Posterior cingulate gyrus (tissue), 11 donors: ENCODE measurements at regions not wholly inside any gene's neighbourhood (a gene's known extent, or its start where the extent isn't known, plus 50 kb on each side); places are given as distances from the start of the nearest gene placed in this dataset.

ENCODE experiments used
- DNase-seq, 10 donors: peaks; one replicate each; pipeline versions ENCODE4 v3.0.0 to v3.0.0-alpha.2; 2020 to 2021; ENCODE audit warnings: mixed read lengths in 3 of 10
- intact Hi-C: fragments of 100-400 bp; cut with DNase I; formaldehyde crosslinking; loops from one replicate; pipeline ENCODE4 v1.15.1; 2023

DNA sequence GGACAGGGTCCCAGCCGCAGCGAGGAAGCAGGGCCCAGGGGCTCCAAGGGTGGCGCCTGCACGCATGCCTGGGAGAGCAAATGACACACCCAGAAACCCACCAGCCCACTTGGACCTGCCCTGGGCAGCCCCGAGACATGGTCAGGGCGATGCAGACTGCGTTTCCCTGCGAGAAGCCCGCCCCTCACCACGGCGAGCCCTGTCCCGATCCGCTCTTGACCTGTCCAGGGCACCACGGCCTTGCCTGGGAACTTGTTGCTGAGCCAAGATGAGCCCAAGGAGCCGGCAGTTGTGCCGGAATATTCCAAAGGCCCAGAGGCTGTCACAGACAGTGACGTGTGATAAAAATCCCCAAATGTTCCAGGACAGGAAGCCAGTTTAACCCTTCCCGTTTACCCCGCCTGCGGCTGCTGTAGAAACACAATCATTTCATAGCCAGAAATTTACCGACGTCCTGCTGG is 78.1 kb downstream of the SIK1 start:
- no peak for DNase-seq
- intact Hi-C loops, result no loop called here

DNA sequence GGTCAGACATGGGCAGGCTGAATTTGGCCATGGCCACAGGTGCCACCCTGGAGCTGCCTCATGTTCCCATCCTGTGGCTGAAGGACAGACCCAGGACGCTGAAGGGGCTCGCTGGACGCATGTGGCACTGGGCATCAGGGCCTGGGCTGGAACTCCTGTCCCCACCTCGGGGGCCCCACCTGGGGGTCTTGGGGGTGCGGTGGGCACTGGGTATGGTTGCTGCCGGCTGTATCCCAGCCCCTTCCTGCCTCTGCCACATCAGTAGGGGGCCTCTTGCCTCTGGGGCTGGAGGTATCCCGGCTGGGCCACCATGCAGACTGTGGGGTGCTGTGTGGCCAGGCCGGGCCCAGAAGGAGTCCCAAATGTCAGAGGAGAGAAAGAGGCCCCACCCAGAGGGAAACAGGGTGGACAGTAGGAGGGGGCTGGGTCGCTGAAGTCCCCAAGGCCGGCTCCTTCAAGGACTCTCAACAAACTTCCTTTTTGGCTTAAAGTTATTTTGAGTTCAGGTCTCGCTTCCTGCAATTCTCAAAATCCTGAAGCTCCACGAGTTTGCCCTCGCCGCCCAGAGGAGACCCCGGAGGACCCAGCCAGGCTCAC is 78.7 kb downstream of the SIK1 start:
- intact Hi-C loops, result no loop called here
- no peak for DNase-seq

DNA sequence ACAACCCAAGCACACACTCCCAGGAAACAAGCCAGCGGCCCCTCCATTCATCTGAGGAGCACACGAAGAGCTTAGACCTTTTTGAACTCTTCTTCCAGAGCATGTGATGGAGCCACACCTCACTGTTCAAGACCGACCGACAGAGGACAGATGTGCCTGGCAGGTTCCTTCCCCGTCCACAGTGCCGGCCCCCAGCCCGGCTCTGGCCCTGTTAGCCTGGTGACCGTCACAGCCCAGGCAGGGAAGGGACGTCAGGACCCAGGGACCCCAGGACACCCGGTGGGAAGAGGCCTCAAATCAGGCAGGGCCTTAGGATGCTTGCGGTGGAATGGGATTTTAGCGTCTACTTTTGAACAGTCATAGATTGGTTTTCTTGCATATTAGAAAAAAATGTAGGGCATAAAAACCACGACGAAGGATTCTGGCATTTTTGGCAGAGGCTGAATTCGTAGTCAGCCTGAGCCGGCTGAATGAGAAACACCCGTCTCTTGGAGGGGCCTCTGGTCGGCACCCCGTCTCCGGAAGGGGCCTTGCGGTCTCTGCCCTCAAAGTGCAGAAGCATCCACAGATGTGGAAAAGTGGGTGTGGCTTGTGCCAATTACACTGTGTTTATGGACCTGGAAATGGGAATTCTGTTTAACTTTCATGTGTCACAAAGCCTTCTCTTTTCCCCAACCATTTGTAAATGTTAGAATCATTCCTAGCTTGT is 79.3 kb downstream of the SIK1 start:
- no peak for DNase-seq
- intact Hi-C loops, result no loop called here

DNA sequence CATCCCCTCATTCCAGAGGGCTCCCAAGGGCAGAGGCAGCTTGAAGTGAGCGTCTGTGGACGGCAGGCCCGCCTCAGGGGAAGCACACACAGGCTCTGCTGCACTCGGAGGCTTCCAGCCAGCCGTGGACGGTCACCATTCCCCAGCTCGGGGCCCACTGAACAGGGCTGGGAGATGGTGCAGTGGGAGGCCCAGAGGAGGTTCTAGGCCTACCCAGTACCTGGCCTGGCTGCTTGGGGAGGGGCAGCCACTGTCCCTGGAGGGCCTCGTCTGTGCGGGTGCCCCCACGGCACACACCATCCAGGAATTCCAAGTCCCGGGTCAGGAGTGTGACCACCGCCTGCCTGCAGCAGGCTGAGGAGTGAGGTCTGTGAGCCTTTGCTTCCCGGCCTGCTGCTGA is 80.4 kb downstream of the SIK1 start:
- DNase-seq, result no peak
- intact Hi-C loops, result no loop called here

DNA sequence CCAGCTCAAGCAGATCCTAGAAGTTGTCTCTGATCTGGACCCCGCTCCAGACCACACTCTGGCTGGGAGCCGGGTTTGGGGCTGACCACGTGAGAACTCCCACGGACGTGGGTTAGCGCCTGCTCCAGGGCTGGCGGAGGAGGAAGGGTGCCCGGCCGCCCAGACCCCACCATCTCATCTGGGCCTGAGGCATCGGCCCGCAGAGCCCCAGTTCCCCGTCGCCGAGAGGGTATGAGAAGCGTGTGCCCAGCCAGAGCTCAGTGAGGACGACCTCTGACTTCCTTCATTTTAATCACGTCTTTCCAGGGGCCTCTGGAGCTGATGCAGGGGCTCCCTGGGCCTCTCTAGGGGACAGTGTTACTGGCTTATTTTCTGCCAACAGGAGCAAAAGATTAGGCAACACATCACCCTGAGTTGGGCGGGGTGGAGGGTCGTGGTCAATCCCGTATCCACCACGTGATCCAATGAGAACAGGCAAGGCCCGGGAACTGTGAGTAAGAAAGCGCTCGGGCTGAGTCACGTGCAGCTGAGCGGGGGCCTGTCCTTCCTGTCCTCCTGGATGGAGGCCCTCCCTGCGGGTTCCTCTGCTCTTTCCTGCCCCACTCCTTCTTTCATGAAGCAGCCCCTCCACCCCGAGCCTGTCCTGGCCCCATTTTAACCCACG is 81.1 kb downstream of the SIK1 start:
- intact Hi-C loops, result no loop called here
- DNase-seq, result no peak

DNA sequence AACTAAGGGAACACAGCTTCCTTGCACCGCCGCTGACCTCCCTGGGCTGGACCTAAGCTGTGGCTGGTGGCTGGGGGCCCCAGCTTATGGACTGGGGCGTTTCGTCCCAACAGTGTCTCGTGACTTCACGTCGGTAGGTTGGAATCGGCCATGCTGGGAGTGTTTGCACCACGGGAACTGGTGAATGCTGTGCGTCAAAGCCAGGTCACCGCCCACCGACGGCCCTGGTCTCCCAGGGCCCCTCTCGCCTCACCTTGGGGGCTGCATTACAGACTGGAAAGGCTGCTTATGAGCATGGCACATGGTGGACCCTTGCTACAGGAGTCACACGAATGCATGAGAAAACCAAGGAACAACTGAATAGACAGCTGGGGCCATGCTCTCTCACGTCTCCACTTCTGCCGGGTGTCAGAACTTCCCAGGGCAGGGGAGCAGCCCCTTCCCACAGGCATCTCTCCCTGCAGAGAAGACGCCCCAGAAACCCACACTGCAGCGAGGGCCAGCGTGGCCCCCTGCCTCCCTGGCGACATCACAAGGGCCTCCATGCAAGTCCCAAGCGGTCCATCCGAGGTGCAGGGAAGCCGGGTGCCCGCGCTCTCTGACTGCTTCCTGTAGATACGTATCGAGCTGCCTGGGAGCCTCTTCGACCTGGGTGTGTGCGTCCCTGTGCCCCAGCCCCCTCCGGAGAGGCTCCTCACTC is 81.7 kb downstream of the SIK1 start:
- intact Hi-C loops, result no loop called here
- no peak for DNase-seq

DNA sequence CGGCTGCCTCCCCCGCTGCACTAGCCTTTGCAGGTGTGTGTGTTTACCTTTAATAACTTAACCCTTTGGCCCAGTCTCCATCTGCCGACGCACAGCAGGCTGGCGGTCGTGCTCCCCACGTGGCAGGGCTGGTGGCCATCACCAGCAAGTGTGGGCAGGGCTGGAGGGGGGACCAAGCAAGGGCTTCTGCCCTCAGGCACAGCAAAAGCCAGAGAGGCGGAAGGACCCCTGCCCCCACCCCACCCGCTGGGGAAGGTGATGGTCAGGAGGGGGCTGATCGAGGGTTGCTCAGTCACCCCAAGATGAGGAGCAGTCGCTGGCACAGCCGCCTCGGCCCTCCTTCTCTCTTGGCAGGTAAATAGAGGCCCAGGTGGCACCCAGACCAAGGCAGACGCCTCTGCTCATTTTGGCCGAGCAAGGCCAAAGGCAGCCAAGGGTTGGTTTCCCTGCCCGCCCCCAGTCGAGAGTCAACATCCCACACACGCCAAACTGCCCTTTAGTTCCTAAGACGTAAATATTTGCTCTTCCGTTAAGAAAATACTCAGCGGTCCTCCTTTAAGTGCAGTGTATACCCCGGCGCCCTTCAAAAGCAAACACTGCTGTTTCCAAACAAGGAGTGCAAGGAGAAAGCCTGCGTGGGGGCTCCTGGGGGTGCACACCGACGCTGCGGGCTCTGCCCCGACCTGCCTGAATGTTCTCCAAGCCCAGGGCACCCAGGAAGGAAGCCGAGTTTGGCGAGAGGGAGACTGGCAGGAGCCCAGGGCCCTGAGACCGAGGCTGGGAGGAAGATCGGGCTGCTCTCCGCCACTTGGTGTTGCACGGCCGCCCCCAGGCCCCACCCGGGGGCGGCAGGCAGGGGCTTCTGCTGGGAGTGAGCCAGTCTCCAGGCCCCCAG is 82.7 kb downstream of the SIK1 start:
- intact Hi-C loops, result no loop called here
- no peak for DNase-seq

DNA sequence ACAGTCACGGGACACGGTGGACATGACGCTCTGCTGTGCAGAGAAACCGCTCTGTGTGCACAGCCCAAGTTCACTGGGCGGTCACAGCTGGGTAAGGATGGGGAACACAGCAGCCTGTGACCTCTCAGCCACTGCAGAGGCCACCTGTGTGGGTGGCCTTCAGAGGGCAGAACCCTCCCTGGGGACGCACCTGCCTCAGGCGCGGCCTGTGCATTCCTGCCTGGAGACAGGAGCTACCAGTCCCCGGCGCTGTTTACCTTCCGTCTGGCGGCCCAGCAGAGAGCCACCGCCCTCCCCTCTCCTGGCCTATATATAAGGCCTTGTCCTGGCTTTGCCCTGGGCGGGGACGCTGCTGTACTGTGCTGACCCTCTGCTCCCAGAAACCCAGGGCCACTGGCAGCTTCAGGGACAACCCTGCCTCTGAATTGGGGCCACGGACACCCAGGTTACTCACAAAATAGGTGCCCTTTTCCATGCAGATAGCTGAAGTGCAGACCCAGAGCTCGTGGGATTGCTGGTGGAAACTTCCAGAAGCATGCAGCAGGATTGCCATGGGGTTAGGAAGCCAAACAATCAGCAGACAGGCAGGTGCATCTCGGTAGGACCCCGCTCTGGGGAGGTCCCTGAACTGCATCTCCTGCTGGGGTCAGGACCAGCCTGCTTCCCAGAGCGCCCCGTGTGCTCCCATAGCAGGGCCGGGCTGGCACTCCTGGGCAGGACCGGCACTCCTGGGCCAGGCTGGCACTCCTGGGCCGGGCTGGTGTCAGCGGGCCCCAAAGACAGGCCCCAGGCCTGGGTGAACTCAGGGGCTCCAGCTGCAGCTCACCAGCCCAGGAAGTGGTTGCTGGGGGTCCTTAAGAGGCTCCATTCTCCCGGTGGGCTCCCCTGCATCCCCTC is 83.6 kb downstream of the SIK1 start:
- intact Hi-C loops, result no loop called here
- no peak for DNase-seq

DNA sequence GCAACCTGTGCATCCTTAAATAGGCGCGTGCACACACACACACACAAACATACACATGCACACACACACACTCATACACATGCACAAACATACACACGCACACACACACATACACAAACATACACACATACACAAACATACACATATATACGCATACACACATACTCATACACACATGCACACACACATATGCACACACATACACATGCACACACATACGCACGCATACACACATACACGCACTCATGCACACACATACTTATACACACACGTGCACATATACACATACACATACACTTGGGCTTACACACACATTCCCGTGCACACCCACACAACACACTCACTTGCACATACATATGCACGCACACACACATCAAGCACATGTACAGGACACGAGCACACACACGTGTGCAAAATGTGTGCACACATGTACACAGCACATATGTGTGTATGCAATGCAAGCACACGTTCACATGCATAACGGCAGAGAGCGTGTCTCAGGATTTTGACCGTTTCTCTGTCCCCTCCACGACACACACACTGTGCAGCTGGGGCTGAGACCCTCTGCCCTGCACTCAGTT is 84.5 kb downstream of the SIK1 start:
- no peak for DNase-seq
- intact Hi-C loops, result no loop called here

DNA sequence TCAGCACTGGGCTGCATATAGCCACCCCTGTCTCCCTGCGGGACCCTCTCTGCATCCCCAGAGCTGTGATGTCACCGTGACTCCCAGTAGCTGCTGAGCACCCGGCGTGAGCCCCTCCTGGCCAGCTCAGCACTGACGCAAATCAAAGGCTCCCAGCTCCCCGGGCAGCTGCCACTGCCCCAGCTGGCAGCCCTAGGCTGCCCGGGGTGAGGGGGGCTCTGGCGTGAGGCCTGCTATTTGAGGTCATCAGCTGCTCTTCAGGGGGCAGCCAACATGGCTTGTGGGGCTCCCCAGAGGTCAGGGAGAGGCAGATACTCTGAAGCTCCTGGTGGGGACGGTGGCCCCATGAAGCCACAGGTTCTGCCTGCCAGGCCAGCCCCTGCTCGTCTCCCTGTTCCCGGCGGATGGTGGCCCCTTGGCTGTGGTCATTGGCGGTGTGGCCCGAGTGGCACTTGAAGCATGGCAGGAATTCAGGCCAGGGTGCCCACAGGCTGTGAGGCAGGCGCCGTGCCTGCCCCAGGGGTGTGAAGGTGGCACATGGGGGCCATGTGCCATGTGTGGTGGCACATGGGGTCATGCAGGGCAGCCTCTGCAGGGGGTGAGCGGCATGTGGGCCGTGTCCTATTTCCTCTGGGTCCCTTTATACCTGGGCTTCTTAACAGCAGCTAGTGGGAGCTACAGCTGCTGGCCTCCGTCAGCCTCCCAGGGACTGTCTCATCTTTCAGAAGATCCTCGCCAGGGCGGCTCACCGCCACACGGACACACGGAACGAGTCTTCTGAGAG is 85.4 kb downstream of the SIK1 start:
- DNase-seq, result no peak
- intact Hi-C loops, result no loop called here

DNA sequence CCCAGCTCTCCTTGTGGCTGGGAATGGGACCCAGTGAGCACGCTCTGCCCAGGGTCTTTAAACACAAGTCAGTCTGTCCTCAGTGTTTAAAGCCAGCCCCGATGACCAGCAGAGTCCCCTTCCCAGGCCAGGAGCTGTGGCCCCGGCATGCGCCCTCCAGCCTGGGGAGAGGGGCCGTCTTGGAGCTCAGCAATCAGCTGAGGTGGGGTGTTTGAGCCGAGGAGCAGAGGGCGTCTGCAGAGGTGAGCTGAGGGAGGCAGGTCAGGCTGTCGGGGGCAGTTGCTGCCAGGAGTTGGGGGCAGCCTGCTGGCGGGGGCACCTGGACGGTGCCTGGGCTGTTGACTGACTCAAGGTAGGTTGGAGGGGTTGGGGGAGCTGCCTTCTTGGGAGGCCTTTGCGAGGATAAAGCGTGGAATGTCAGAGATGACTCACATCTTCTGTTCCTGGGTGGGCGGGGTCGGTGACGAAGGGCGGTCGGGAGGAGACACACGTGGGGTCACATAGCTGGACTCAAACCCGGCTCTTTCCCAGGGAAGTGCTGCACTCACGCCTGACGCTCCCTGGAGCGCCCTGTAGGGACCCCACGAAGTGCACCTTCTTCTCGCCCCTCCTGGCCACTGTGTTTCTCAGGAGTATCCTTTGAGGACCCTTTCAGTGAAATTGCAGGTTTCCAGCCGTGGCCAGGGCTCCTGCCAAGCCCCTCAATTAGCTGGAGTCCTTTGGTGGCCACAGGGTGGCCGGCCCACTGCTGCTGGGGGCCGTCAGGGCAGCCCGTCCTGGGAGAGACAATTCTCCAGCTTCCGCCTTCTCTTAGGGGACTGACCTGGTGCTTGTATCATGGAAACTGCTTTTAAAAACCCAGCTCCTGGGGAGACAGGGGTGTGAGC is 86.2 kb downstream of the SIK1 start:
- DNase-seq, result no peak
- intact Hi-C loops, result no loop called here

DNA sequence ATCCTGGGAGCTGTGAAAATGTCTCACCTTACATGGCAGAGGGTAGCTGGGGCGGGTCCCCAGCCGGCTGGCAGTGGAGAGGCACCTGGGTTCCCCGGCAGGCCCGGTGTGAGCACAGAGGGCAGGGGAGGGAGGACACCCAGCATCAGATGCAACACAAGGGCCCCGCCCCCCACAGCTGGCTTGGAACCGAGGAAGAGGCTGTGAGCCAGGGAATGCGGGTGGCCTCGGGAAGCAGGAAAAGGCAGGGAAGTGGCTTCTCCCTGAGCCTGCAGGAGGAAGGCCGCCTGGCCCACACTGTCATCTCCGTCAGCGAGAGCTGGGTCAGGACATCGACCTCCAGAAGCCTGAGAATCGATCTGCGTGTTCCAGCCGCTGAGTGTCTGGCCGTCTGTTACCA is 87.3 kb downstream of the SIK1 start:
- intact Hi-C loops, result no loop called here
- no peak for DNase-seq

DNA sequence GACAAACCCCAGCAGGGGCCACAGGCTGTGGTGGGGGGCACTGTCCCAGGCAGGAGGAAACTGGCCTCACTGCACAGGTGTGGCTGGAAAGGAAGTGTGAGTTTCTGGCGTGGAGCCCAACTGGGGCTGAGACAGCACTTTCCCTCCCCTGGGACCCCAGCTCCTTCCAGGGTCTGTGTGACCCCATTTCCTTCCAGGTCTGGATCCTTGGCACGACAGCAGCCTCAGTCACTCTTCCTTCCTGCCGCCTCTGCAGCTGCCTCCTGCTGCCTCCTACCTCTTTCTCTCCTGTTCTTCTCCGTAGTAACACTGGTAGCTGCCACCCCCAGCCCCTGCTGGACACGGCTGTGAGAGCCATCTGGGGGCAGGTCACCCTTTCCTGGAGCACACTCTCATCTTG is 88.0 kb downstream of the SIK1 start:
- intact Hi-C loops, result no loop called here
- DNase-seq, result no peak

DNA sequence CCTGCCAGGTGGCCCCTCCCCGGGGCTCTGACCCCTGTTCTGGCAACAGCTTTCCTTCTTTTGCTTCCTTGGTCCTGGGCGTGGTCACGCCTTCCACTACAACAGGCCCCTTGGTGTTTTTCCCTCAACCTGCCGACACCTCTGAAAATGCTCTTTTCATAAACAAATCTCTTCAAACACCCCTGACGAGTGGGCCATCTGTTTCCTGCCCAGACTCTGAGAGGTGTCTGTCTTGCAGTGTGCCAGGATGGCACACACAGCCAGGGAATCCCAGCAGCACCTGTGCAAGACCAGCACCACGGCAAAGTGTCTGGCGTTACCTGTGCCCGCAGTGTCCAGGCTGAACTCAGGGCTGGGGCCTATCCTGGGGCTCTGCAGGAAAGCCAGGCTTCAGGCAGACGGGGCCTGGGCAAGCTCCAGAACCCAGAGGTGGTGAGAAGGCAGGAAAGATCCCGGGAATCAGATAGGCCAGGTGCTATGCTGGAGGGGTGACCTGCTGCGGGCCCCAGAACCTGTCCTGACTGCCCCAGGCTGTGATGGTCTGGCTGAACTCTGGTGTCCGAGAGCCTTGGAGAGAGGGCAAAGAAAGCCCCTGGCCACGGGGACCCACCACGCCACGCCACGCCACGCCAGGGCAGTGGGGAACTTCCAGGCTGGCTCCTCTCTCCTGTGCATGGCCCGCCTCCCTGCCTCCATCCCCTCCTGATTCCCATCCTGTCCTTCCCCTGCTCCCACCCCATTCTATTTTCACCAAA is 88.9 kb downstream of the SIK1 start:
- DNase-seq, result no peak

DNA sequence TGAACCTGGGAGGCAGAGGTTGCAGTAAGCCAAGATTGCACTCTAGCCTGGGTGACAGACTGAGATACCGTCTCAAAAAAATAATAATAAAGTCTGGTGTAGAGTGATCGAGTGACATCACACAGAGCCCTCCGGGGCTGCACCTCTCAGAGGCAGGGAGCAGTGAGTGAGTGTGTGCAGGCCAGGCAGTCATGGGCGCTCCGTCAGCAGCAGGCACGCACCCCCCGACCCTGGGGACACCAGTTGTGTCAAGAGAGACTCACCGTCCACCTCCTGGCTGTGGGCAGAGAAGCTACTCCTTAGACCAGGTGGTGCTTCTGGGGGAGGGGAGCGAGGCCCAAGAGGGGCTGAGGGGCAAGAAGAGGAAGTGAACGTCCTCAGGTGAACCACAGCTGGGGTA is 91.8 kb downstream of the SIK1 start:
- intact Hi-C loops, result no loop called here
- peak in 1 of 10 donors; percentile 22 for DNase-seq

More for the DNA sequence above, 88.9 kb downstream of the SIK1 start:
- intact Hi-C loops, result no loop called here

DNA sequence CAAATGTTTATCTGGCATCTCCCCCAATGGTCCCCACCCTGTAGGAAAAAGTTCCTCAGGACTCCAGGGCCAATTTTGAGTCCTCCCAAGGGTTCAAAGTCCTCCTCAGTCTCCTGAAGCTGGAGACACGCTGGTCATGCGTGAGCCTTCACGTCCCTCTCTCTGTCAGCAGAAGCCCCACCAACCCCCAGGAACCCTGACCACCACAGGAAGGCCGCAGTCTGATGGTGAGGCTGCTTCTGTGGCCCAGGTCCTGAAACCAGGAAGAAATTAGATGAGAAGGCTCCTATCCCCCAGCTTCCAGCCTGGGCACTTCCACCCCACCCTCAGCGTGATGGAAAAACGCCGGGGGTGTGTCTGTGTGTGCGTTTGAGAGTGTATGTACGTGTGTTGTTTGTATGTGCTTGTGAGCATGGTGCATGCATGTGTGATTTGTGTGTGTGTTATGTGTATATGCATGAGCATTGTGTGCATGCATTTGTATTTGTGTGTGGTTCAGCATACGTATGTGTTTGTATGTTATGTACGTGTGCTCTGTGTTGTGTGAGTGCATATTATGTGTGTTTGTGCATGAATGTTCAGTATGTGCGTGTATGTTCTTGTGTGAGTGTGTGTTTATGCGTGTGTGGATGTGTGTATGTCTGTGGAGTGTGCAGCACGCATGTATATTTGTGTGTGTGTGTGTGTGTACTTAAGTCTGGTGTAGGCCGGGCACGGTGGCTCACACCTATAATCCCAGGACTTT is 92.5 kb downstream of the SIK1 start:
- intact Hi-C loops, result no loop called here

More for the DNA sequence above, 92.5 kb downstream of the SIK1 start:
- peak in 2 of 10 donors; percentile 31 to 57 for DNase-seq
